Dendritic cell treated with granulocyte-macrophage colony-stimulating factor and Interleukin-4, amounts not matched to agents 40 ng/mL and 50 ng/mL, for 4 days (primary cell): ENCODE measurements at regions not wholly inside any gene's neighbourhood (a gene's known extent, or its start where the extent isn't known, plus 50 kb on each side); places are given as distances from the start of the nearest gene placed in this dataset.

Source experiments
- H3K27ac Mint-ChIP-seq: one replicate; pipeline ENCODE4 v1.8.0; 2022; ENCODE audit warnings: mild to moderate bottlenecking, mixed read lengths
- H3K27me3 Mint-ChIP-seq: one replicate; pipeline ENCODE4 v1.8.0; 2022; ENCODE audit warnings: mild to moderate bottlenecking, mixed read lengths
- H3K36me3 Mint-ChIP-seq: one replicate; pipeline ENCODE4 v1.8.0; 2022; ENCODE audit warnings: low read depth, mixed read lengths
- H3K4me1 Mint-ChIP-seq: one replicate; pipeline ENCODE4 v1.8.0; 2022; ENCODE audit warnings: low read depth, mixed read lengths
- H3K4me3 Mint-ChIP-seq: one replicate; pipeline ENCODE4 v1.8.0; 2022; ENCODE audit warnings: mild to moderate bottlenecking, moderate library complexity, mixed read lengths
- H3K9me3 Mint-ChIP-seq: one replicate; pipeline ENCODE4 v1.8.0; 2022; ENCODE audit warnings: mixed read lengths
- intact Hi-C: fragments of 100-400 bp; cut with micrococcal nuclease; formaldehyde crosslinking; loops from one replicate; pipeline ENCODE4 v1.15.0; 2022

DNA sequence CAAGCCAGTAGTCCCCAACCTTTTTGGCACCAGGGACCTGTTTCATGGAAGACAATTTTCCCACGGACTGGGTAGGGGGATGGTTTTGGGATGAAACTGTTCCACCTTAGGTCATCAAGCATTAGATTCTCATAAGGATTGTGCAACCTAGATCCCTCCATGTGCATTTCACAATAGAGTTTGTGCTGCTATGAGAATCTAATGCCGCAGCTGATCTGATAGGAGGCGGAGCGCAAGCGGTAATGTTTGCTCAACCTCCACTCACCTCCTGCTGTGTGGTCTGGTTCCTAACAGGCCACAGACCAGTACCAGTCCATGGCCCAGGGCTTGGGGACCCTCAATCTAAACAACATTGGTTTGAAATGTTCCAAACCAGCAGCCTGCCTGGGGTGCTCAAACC is 137.0 kb upstream of the STXBP5 start:
- Mint-ChIP-seq H3K27ac (no peak overlapping the region), H3K27me3 (no peaks in the 10 kb centered on the region), H3K4me1 (peaks cover 22% of the 10 kb centered on the region), H3K4me3 (no peak overlapping the region), H3K36me3 (no peaks in the 10 kb centered on the region), H3K9me3 (peaks cover 12% of the 10 kb centered on the region)
- intact Hi-C loops, result no loop called here

DNA sequence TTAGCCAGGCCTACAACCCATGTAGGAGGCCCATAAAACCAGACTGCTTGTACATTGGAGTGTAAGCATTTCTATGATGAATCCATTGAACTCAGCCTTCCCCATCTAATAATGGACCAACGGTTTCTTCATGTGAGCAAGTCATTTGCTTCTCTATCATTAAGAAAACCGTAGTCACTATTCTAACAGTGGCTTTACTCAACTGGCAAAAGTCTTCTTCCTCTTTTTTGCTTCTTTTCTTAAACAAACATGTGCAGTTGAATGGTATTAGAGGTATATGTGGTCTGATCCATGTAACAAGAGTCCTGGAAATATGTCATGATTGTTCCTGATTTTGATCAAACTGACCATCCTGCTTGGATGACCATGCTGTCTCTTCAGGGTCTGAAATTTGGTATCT is 132.4 kb upstream of the STXBP5 start:
- Mint-ChIP-seq H3K27me3 (no peaks in the 10 kb centered on the region), H3K9me3 (peaks cover 12% of the 10 kb centered on the region), H3K27ac (no peak overlapping the region), H3K4me1 (peaks cover 8% of the 10 kb centered on the region), H3K36me3 (no peaks in the 10 kb centered on the region), H3K4me3 (no peak overlapping the region)
- intact Hi-C loops, result no loop called here

- Mint-ChIP-seq H3K36me3 (no peaks in the 10 kb centered on the region), H3K27me3 (no peaks in the 10 kb centered on the region), H3K9me3 (no peaks in the 10 kb centered on the region), H3K27ac (no peak overlapping the region), H3K4me1 (no peaks in the 10 kb centered on the region), H3K4me3 (no peak overlapping the region)
- intact Hi-C loops, result no loop called here
Measured at GRCh38 chr6:147075381-147075780, 128.8 kb upstream of the STXBP5 start.

- intact Hi-C loops, result no loop called here
- H3K9me3 Mint-ChIP-seq, result no peaks in the 10 kb centered on the region
- no peaks in the 10 kb centered on the region for H3K4me1 Mint-ChIP-seq
- H3K27ac Mint-ChIP-seq, result no peak overlapping the region
- H3K4me3 Mint-ChIP-seq, result no peak overlapping the region
- no peaks in the 10 kb centered on the region for H3K27me3 Mint-ChIP-seq
- H3K36me3 Mint-ChIP-seq, result no peaks in the 10 kb centered on the region
Measured at GRCh38 chr6:147077251-147077650, 127.0 kb upstream of the STXBP5 start.

DNA sequence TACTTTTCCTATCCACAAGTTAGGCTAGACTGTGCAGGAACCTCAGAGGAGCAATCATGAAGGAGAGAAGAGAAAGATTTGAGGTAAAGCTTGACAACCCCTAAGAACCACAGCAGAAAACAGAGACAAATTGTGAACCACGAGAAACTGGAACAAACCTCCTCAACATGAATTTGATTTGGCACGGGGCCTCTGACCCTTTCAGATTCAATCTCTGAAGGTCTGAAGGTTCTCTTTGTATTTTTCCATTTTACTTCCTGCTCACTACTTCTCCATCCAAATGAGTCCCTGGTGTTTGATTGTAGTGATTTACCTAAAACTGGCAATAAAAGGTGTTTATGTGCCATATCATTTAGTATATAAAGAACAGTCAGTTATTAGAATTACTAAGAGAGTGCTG is 126.1 kb upstream of the STXBP5 start:
- no peak overlapping the region for H3K27ac Mint-ChIP-seq

DNA sequence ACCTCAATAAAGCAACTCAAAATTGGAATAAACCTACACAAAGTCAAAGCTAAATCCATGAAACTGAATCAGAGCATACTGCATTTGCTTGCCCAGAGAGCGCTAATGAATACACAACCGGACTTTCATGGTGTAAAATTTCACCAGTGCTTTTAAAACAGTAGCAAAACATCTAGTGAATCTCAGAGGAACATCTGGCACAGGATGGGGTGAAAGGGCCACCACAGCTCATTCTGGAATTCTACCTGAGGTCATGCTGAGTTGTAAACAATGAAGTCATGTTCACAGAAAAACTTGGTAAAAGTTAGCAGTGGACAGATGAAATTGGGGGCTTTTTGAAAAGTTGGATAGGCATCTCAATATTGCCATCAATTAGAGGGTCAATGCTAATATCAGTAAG is 125.6 kb upstream of the STXBP5 start:
- H3K4me1 Mint-ChIP-seq, result no peaks in the 10 kb centered on the region
- no peak overlapping the region for H3K4me3 Mint-ChIP-seq
- H3K9me3 Mint-ChIP-seq, result no peaks in the 10 kb centered on the region
- H3K27me3 Mint-ChIP-seq, result no peaks in the 10 kb centered on the region
- intact Hi-C loops, result no loop called here
- H3K36me3 Mint-ChIP-seq, result no peaks in the 10 kb centered on the region
- no peak overlapping the region for H3K27ac Mint-ChIP-seq

More for the DNA sequence above, 126.1 kb upstream of the STXBP5 start:
- intact Hi-C loops, result no loop called here
- no peak overlapping the region for H3K4me3 Mint-ChIP-seq
- H3K9me3 Mint-ChIP-seq, result no peaks in the 10 kb centered on the region
- no peaks in the 10 kb centered on the region for H3K27me3 Mint-ChIP-seq
- no peaks in the 10 kb centered on the region for H3K36me3 Mint-ChIP-seq
- H3K4me1 Mint-ChIP-seq, result no peaks in the 10 kb centered on the region

DNA sequence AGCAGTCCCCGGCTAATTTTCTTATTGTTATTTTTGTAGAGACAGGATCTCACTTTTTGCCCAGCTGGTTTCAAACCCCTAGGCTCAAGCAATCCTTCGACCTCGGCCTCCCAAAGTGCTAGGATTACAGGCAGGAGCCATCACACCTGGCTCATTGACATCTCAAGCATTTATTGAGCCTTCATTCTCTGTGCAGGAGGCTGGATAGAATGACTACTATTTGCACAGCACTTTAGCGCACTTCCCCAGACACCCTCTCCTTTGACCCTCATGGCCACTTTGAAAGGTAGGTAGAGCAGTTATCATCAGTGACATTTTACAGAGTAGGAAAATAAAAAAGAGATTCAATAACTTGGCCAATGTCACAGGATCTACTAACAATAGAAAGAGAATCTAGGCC is 124.0 kb upstream of the STXBP5 start:
- Mint-ChIP-seq H3K9me3 (no peaks in the 10 kb centered on the region), H3K27ac (no peak overlapping the region), H3K4me3 (no peak overlapping the region), H3K36me3 (no peaks in the 10 kb centered on the region), H3K27me3 (no peaks in the 10 kb centered on the region), H3K4me1 (no peaks in the 10 kb centered on the region)
- intact Hi-C loops, result no loop called here

GRCh38 chr6:147081076-147081609 is 123.1 kb upstream of the STXBP5 start:
- H3K4me1 Mint-ChIP-seq, result no peaks in the 10 kb centered on the region
- intact Hi-C loops, result no loop called here
- H3K9me3 Mint-ChIP-seq, result no peaks in the 10 kb centered on the region
- no peak overlapping the region for H3K4me3 Mint-ChIP-seq
- no peaks in the 10 kb centered on the region for H3K27me3 Mint-ChIP-seq
- H3K27ac Mint-ChIP-seq, result no peak overlapping the region
- no peaks in the 10 kb centered on the region for H3K36me3 Mint-ChIP-seq

DNA sequence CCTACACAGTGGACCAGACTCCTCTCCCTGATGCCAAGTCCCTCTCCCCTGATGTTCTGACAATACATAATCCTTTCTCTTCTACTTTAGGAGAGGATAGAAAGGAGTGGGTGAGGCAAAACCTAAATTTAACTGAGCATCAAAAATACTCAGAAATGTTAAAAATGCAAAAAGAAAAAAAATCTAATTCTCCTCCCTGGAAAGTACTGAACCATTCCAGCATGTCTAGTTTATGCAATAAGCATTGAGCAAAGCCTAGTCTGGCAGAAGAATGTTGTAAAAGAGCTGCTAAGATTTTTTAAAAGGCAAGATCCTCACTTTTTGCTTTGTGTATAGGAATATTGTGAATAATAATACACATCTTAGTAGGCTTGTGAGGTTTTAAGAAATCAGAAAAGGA is 116.6 kb upstream of the STXBP5 start:
- Mint-ChIP-seq H3K27me3 (no peaks in the 10 kb centered on the region), H3K4me3 (no peak overlapping the region), H3K27ac (no peak overlapping the region), H3K4me1 (no peaks in the 10 kb centered on the region), H3K36me3 (no peaks in the 10 kb centered on the region), H3K9me3 (peaks cover 18% of the 10 kb centered on the region)
- intact Hi-C loops, result no loop called here

DNA sequence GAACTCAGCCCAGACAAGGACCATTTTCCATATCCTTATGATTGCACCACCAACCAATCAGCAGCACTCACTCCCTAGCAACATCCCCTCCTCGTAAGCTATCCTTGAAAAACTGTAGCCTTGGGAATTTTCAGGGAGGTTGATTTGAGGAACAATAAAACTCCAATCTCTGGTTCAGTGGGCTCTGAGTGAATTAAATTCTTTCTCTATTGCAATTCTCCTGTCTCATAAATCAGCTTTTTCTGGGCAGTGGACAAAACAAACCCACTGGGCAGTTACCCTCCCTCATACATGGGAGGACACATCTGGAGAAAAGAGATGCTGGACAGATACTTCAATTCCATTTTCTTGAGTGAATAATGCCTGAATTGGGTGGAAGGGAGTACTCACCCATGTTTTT is 115.4 kb upstream of the STXBP5 start:
- H3K9me3 Mint-ChIP-seq, result peaks cover 18% of the 10 kb centered on the region
- no peak overlapping the region for H3K4me3 Mint-ChIP-seq
- no peaks in the 10 kb centered on the region for H3K4me1 Mint-ChIP-seq

GRCh38 chr6:147095316-147095715 is 108.9 kb upstream of the STXBP5 start:
- no peaks in the 10 kb centered on the region for H3K27me3 Mint-ChIP-seq
- H3K9me3 Mint-ChIP-seq, result peaks cover 9% of the 10 kb centered on the region
- intact Hi-C loops, result no loop called here

More for the DNA sequence above, 115.4 kb upstream of the STXBP5 start:
- Mint-ChIP-seq H3K36me3 (no peaks in the 10 kb centered on the region), H3K27ac (no peak overlapping the region), H3K27me3 (no peaks in the 10 kb centered on the region)
- intact Hi-C loops, result no loop called here

DNA sequence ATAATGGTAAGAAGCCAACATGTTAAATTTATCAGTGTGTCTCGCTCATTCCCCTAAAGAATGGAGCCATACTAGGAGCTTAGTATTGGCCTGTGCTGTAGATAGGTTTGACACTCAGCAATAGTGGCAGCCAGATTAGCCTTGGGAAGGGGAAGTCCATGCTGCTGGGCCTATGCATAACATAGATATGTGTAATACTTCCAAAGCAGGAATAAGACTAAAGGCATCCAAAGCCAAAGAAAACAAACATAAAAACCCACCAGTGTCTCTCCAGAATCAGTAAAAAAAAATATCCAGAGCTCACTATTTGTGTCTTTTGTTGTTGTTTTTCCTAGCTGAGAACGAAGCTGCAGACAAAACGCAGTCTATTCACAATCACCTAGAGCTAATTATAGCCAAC is 104.2 kb upstream of the STXBP5 start:
- Mint-ChIP-seq H3K27ac (no peak overlapping the region), H3K36me3 (no peaks in the 10 kb centered on the region), H3K27me3 (no peaks in the 10 kb centered on the region), H3K4me1 (peaks cover 12% of the 10 kb centered on the region), H3K9me3 (no peaks in the 10 kb centered on the region), H3K4me3 (no peak overlapping the region)
- intact Hi-C loops, result no loop called here

More at GRCh38 chr6:147095316-147095715, 108.9 kb upstream of the STXBP5 start:
- H3K27ac Mint-ChIP-seq, result no peak overlapping the region
- no peaks in the 10 kb centered on the region for H3K4me1 Mint-ChIP-seq
- H3K36me3 Mint-ChIP-seq, result no peaks in the 10 kb centered on the region
- H3K4me3 Mint-ChIP-seq, result no peak overlapping the region

GRCh38 chr6:147103007-147103406 is 101.2 kb upstream of the STXBP5 start:
- Mint-ChIP-seq H3K27me3 (no peaks in the 10 kb centered on the region), H3K36me3 (no peaks in the 10 kb centered on the region), H3K4me3 (no peak overlapping the region), H3K27ac (no peak overlapping the region), H3K9me3 (no peaks in the 10 kb centered on the region), H3K4me1 (peaks cover 29% of the 10 kb centered on the region)
- intact Hi-C loops, result no loop called here

GRCh38 chr6:147103694-147104093 is 100.5 kb upstream of the STXBP5 start:
- H3K27me3 Mint-ChIP-seq, result no peaks in the 10 kb centered on the region
- H3K9me3 Mint-ChIP-seq, result no peaks in the 10 kb centered on the region
- H3K4me3 Mint-ChIP-seq, result no peak overlapping the region
- peak overlapping the region; percentile 42 for H3K27ac Mint-ChIP-seq
- no peaks in the 10 kb centered on the region for H3K36me3 Mint-ChIP-seq
- intact Hi-C loops, result no loop called here
- peaks cover 29% of the 10 kb centered on the region for H3K4me1 Mint-ChIP-seq

- no peak overlapping the region for H3K4me3 Mint-ChIP-seq
- H3K27ac Mint-ChIP-seq, result no peak overlapping the region
- H3K27me3 Mint-ChIP-seq, result no peaks in the 10 kb centered on the region
- H3K4me1 Mint-ChIP-seq, result peaks cover 29% of the 10 kb centered on the region
- H3K9me3 Mint-ChIP-seq, result no peaks in the 10 kb centered on the region
- intact Hi-C loops, result no loop called here
- H3K36me3 Mint-ChIP-seq, result no peaks in the 10 kb centered on the region
Measured at GRCh38 chr6:147105786-147106185, 98.4 kb upstream of the STXBP5 start.
